GM10248 (cell line): ENCODE measurements at regions not wholly inside any gene's neighbourhood (a gene's known extent, or its start where the extent isn't known, plus 50 kb on each side); places are given as distances from the start of the nearest gene placed in this dataset.
"Not testable (repeated sequence)": the region's sequence is repeated elsewhere in the genome, so short reads cannot be mapped to it uniquely, and the experiment has no call there.

ENCODE experiments used
- CTCF ChIA-PET: fragments of 300-600 bp; sonication (Branson Sonifier 250); formaldehyde crosslinking; extraction: SDS; loops from one replicate; lab custom pipeline; 2021; ENCODE audit warnings: antibody characterized with exemption; lab: Yijun Ruan, JAX
- POLR2A ChIA-PET: fragments of 350-650 bp; sonication (Branson Sonifier 250); formaldehyde crosslinking; extraction: SDS; loops from one replicate; lab custom pipeline; 2020; ENCODE audit warnings: antibody characterized with exemption; lab: Yijun Ruan, JAX
- DNase-seq: peaks from one replicate; pipeline ENCODE4 v3.0.0; 2012; ENCODE audit errors: extremely low spot score
- CTCF ChIP-seq: IDR thresholded peaks from 2 replicates; pipeline ENCODE4 v1.5.1; 2012; ENCODE audit warnings: mild to moderate bottlenecking, low read depth; ENCODE audit errors: extremely low read depth, missing control alignments, control extremely low read depth

GRCh38 chr7:153408360-153409335 lies 643.5 kb upstream of the DPP6 start:
- DNase-seq, result no peak
- POLR2A ChIA-PET, result no interaction called here
- TF ChIP-seq CTCF, result no peak
- CTCF ChIA-PET, result no interaction called here

DNA sequence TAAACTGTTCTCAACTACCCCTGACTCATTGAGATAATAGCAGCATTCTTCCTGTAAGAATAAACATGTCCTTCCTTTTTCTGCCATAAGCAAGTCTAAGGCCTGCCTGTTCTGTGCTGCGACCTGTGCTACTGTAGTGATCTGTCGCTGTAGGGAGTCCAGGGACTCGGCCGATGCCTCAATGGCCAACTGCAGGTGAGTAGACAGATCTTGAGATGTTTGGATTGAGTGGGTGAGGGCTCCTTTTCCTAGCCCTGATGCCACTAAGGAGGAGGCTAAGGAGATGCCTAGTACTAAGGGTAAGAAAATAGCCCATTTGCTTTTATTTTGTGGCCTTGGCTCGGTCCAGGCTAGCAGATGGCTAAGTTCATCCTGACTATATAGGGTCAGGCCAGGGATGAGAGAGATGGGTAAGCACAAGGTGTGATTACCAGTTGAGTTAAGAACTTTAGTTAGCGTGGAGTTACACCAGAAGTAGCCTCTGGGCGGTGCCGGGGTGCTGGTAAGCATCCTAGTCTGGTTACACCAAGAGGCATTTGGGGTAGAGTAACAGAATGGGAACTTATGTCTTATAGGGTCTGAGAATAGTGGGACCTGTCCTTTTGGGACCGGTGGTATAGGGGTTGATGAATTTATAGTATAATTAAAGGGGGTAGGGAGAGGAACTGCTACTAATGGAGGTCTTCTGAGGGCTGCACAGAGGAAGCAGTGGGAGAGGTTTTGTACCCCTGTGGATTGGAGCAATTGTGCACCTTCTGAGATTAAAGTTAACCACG lies 642.4 kb upstream of the DPP6 start:
- POLR2A ChIA-PET, CTCF ChIA-PET, DNase-seq: not testable (repeated sequence)

- DNase-seq, POLR2A ChIA-PET, CTCF ChIA-PET: not testable (repeated sequence)
Measured at GRCh38 chr7:153410997-153411642, 641.1 kb upstream of the DPP6 start.

GRCh38 chr7:153412114-153412823 lies 639.9 kb upstream of the DPP6 start:
- POLR2A ChIA-PET, result not testable (repeated sequence)

DNA sequence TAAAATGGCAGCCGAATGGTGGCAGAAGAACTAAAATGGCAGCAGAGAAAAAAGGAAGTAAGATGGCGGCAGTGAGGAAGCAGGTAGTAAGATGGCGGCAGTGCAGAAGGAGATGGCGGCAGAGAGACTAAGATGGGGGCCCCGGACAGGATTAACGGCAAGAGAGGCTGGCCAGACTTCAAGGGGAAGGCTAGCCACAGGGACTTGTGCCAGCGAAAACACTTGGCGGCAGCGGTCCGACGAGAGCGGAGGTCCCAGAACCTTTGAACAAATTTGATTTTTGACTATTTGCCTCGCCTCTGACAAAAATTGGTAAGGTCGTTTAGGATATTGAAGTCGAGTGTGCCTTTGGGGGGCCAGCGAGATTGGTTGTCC lies 639.4 kb upstream of the DPP6 start:
- POLR2A ChIA-PET, DNase-seq, CTCF ChIA-PET: not testable (repeated sequence)

More at GRCh38 chr7:153412114-153412823, 639.9 kb upstream of the DPP6 start:
- DNase-seq, CTCF ChIA-PET: not testable (repeated sequence)

DNA sequence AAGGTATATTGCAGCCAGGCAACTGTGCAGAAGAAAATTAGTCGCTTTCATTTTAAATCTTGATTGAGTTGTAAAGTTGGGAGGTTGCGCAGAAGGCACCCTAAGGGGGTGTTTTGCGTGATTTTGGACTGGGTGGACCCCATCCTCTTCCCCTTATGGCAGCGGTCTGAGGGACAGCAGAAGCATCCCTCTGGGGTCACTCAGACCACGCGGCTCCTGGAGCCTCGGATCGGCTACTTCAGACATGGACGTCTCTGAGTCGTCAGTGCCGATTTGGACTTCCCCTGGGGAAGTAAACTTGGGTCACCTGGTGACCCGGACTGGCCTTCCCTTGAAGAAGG lies 639.0 kb upstream of the DPP6 start:
- no peak for DNase-seq
- TF ChIP-seq CTCF, result no peak
- ChIA-PET CTCF (no interaction called here), POLR2A (no interaction called here)

DNA sequence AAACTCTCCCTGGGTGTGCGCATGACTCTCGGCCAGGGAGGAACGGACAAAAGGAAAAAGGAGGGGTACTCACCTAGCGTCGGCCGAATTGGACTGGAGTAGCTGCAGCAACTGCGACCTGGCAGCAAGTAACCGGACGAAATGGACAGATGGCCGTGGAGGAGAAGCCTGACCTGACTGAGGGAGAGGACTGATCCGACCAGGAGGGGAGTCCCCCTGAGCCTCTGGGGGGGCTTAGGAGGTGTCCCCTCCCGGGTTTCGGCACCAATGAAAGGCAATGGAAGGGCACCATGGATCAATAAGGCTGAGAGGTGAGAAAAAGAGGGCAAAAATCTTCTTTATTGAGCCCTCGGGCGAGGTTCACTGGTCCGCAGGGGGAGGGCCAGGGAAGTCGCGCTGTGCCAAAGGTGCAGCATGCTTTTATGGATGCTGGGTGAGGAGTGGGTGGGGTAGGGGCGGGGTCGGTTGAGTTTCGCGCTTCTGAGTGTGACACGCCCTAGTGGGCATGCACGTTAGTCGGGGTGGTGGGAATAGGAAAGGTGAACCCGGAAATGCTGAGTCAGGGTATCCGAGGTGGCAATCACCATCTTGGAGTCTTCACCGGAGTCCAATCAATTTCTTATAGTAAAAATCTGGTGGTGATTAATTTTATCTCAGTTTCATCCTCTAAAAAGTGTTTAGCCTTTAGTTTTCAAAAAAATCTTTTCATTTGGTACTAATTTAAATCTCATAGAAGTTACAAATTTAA lies 638.5 kb upstream of the DPP6 start:
- ChIA-PET CTCF (no interaction called here), POLR2A (no interaction called here)
- no peak for TF ChIP-seq CTCF
- no peak for DNase-seq

DNA sequence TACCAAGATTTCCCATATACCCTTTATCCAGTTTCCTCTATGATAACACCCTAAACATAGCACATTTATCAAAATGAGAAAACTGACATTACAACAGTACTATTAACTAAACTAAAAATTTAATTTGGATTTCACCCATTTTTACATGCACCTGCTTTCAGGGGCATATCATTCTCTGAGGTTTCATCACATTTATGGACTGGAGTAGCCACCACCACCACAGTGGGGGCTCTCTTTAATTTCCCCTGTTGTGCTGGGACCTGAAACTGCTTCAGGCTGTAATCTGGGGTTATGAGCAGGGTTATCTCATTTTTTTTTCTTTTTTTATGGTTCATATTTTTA lies 637.9 kb upstream of the DPP6 start:
- CTCF ChIA-PET, result no interaction called here
- DNase-seq, result no peak
- POLR2A ChIA-PET, result no interaction called here
- TF ChIP-seq CTCF, result no peak
